SKM-1 (cell line): ENCODE measurements at regions not wholly inside any gene's neighbourhood (a gene's known extent, or its start where the extent isn't known, plus 50 kb on each side); places are given as distances from the start of the nearest gene placed in this dataset.
"Not testable (repeated sequence)": the region's sequence is repeated elsewhere in the genome, so short reads cannot be mapped to it uniquely, and the experiment has no call there.

Experiments
- DNase-seq: peaks from one replicate; lab custom pipeline; 2025; ENCODE audit not compliant: unreplicated experiment; lab: John Stamatoyannopoulos, UW

GRCh38 chr18:56445422-56445821 lies 193.0 kb downstream of the TXNL1 start:
- no peak for DNase-seq

GRCh38 chr18:56444201-56444600 lies 194.2 kb downstream of the TXNL1 start:
- no peak for DNase-seq

GRCh38 chr18:56443166-56443907 lies 195.1 kb downstream of the TXNL1 start:
- DNase-seq, result no peak

GRCh38 chr18:56438480-56438879 lies 199.9 kb downstream of the TXNL1 start:
- not testable (repeated sequence) for DNase-seq

GRCh38 chr18:56436651-56437050 lies 201.7 kb downstream of the TXNL1 start:
- no peak for DNase-seq

GRCh38 chr18:56433919-56434318 lies 204.5 kb downstream of the TXNL1 start:
- no peak for DNase-seq

GRCh38 chr18:56431551-56431950 lies 206.8 kb downstream of the TXNL1 start:
- DNase-seq, result no peak

- DNase-seq, result no peak
Observed at GRCh38 chr18:56423626-56424025, 214.8 kb downstream of the TXNL1 start.

- DNase-seq, result no peak
Observed at GRCh38 chr18:56421647-56422046, 216.7 kb downstream of the TXNL1 start.

GRCh38 chr18:56420868-56421267 lies 217.5 kb downstream of the TXNL1 start:
- DNase-seq, result not testable (repeated sequence)

GRCh38 chr18:56414357-56414756 lies 224.0 kb downstream of the TXNL1 start:
- no peak for DNase-seq

GRCh38 chr18:56413862-56414261 lies 224.5 kb downstream of the TXNL1 start:
- no peak for DNase-seq

GRCh38 chr18:56412951-56413350 lies 225.4 kb downstream of the TXNL1 start:
- DNase-seq, result no peak

GRCh38 chr18:56409736-56410135 lies 228.7 kb downstream of the TXNL1 start:
- no peak for DNase-seq

GRCh38 chr18:56407646-56408180 lies 230.7 kb downstream of the TXNL1 start:
- DNase-seq, result no peak

GRCh38 chr18:56402872-56403516 lies 235.4 kb downstream of the TXNL1 start:
- no peak for DNase-seq

GRCh38 chr18:56393870-56394269 lies 244.5 kb downstream of the TXNL1 start:
- no peak for DNase-seq

- no peak for DNase-seq
Observed at GRCh38 chr18:56391931-56392590, 246.3 kb downstream of the TXNL1 start.

- DNase-seq, result no peak
Observed at GRCh38 chr18:56390626-56391025, 247.8 kb downstream of the TXNL1 start.

GRCh38 chr18:56389190-56389589 lies 249.2 kb downstream of the TXNL1 start:
- DNase-seq, result no peak

GRCh38 chr18:56388571-56388970 lies 249.8 kb downstream of the TXNL1 start:
- DNase-seq, result no peak

- DNase-seq, result no peak
Observed at GRCh38 chr18:56386856-56387255, 251.5 kb downstream of the TXNL1 start.
